Thoracic aorta (tissue), 2 donors: ENCODE measurements at regions not wholly inside any gene's neighbourhood (a gene's known extent, or its start where the extent isn't known, plus 50 kb on each side); places are given as distances from the start of the nearest gene placed in this dataset.
A peak's percentile ranks its signal among the peaks of the same experiment; 100 is the strongest.

ENCODE experiments used
- ATAC-seq: fragments of 150-250 bp; one replicate; pipeline ENCODE4 v1.8.0; 2017; ENCODE audit warnings: low read depth; ENCODE audit not compliant: insufficient number of reproducible peaks, low FRiP score
- DNase-seq: peaks from one replicate; pipeline ENCODE4 v3.0.0-alpha.2; 2020; ENCODE audit warnings: low spot score
- H3K27ac ChIP-seq, 2 donors: fragments of 200-600 bp; sonication (generic); 1 replicate in 1 of 2; 2 replicates in 1 of 2; pipeline ENCODE4 v1.5.1; 2016; ENCODE audit warnings: mild to moderate bottlenecking in 2 of 2, moderate library complexity in 2 of 2
- H3K27me3 ChIP-seq: fragments of 200-600 bp; sonication (generic); replicated peaks from 2 replicates; pipeline ENCODE4 v1.6.0; 2016; ENCODE audit warnings: mild to moderate bottlenecking; ENCODE audit not compliant: insufficient read depth
- H3K36me3 ChIP-seq: fragments of 200-600 bp; sonication (generic); one replicate; pipeline ENCODE4 v1.5.1; 2016
- H3K4me1 ChIP-seq, 2 donors: fragments of 200-600 bp; sonication (generic); 1 replicate in 1 of 2; 2 replicates in 1 of 2; pipeline versions ENCODE4 v1.5.1 to v1.6.0; 2016; ENCODE audit warnings: low read depth in 2 of 2, mild to moderate bottlenecking in 1 of 2; ENCODE audit not compliant: control insufficient read depth in 1 of 2
- H3K4me3 ChIP-seq: fragments of 200-600 bp; sonication (generic); 2 replicates; pipeline ENCODE4 v1.5.1; 2016; ENCODE audit warnings: mild to moderate bottlenecking
- H3K9me3 ChIP-seq: fragments of 200-600 bp; sonication (generic); 2 replicates; pipeline ENCODE4 v1.5.1; 2016
- CTCF ChIP-seq: fragments of 200-600 bp; sonication (generic); IDR thresholded peaks from one replicate; pipeline ENCODE4 v1.5.1; 2019; ENCODE audit warnings: antibody characterized with exemption

GRCh38 chr18:61750840-61751668 is 141.8 kb downstream of the RNF152 start:
- no peaks in the 10 kb centered on the region for H3K9me3 ChIP-seq
- ATAC-seq (no peak), DNase-seq (no peak)
- H3K4me1 ChIP-seq, result peaks cover 0 to 8% of the 10 kb centered on the region in 2 donors
- no peaks in the 10 kb centered on the region for H3K27me3 ChIP-seq
- H3K36me3 ChIP-seq, result no peaks in the 10 kb centered on the region
- H3K4me3 ChIP-seq, result no peak overlapping the region
- no peak for TF ChIP-seq CTCF
- H3K27ac ChIP-seq, result no peak overlapping the region

GRCh38 chr18:61749546-61749945 is 143.3 kb downstream of the RNF152 start:
- Histone ChIP-seq H3K4me3 (no peak overlapping the region), H3K4me1 (no peaks in the 10 kb centered on the region), H3K36me3 (no peaks in the 10 kb centered on the region), H3K9me3 (no peaks in the 10 kb centered on the region), H3K27me3 (no peaks in the 10 kb centered on the region), H3K27ac (no peak overlapping the region)
- no peak for ATAC-seq
- TF ChIP-seq CTCF, result no peak
- no peak for DNase-seq

GRCh38 chr18:61749031-61749430 is 143.8 kb downstream of the RNF152 start:
- Histone ChIP-seq H3K27me3 (no peaks in the 10 kb centered on the region), H3K27ac (no peak overlapping the region), H3K9me3 (no peaks in the 10 kb centered on the region), H3K36me3 (no peaks in the 10 kb centered on the region), H3K4me3 (no peak overlapping the region), H3K4me1 (peaks cover 0 to 3% of the 10 kb centered on the region in 2 donors)
- ATAC-seq (no peak), DNase-seq (no peak)
- no peak for TF ChIP-seq CTCF

GRCh38 chr18:61748004-61748403 is 144.8 kb downstream of the RNF152 start:
- Histone ChIP-seq H3K9me3 (no peaks in the 10 kb centered on the region), H3K36me3 (no peaks in the 10 kb centered on the region), H3K4me3 (no peak overlapping the region), H3K27me3 (no peaks in the 10 kb centered on the region), H3K4me1 (peaks cover 7 to 14% of the 10 kb centered on the region in 2 donors), H3K27ac (no peak overlapping the region)
- ATAC-seq (no peak), DNase-seq (no peak)
- TF ChIP-seq CTCF, result no peak

GRCh38 chr18:61743775-61744531 is 148.9 kb downstream of the RNF152 start:
- DNase-seq (no peak), ATAC-seq (no peak)
- Histone ChIP-seq H3K9me3 (no peaks in the 10 kb centered on the region), H3K27me3 (no peaks in the 10 kb centered on the region), H3K27ac (peak overlapping the region; percentile 85 to 89), H3K36me3 (no peaks in the 10 kb centered on the region), H3K4me3 (no peak overlapping the region), H3K4me1 (peaks cover 22 to 39% of the 10 kb centered on the region in 2 donors)
- no peak for TF ChIP-seq CTCF
